Endothelial cell (in vitro differentiated cells): ENCODE measurements at regions not wholly inside any gene's neighbourhood (a gene's known extent, or its start where the extent isn't known, plus 50 kb on each side); places are given as distances from the start of the nearest gene placed in this dataset.

ENCODE experiments used
- DNase-seq: peaks from one replicate; pipeline ENCODE4 v3.0.0; 2021; ENCODE audit warnings: low spot score
- H3K27ac Mint-ChIP-seq: one replicate; pipeline ENCODE4 v1.8.0; 2021; ENCODE audit warnings: mixed read lengths, inconsistent platforms; ENCODE audit not compliant: unreplicated experiment
- H3K27me3 Mint-ChIP-seq: one replicate; pipeline ENCODE4 v1.8.0; 2021; ENCODE audit warnings: mild to moderate bottlenecking, moderate library complexity, mixed read lengths, inconsistent platforms; ENCODE audit not compliant: unreplicated experiment
- H3K36me3 Mint-ChIP-seq: one replicate; pipeline ENCODE4 v1.8.0; 2021; ENCODE audit warnings: mild to moderate bottlenecking, low read depth, mixed read lengths, inconsistent platforms; ENCODE audit not compliant: unreplicated experiment
- H3K4me1 Mint-ChIP-seq: one replicate; pipeline ENCODE4 v1.8.0; 2021; ENCODE audit warnings: mild to moderate bottlenecking, mixed read lengths, inconsistent platforms; ENCODE audit not compliant: unreplicated experiment
- H3K4me3 Mint-ChIP-seq: one replicate; pipeline ENCODE4 v1.8.0; 2021; ENCODE audit warnings: mild to moderate bottlenecking, mixed read lengths, inconsistent platforms; ENCODE audit not compliant: unreplicated experiment
- H3K9me3 Mint-ChIP-seq: one replicate; pipeline ENCODE4 v1.8.0; 2021; ENCODE audit warnings: mixed read lengths, inconsistent platforms; ENCODE audit not compliant: unreplicated experiment
- TF ChIP-seq, protein P1 (sequence below): fragments of 200-600 bp; sonication (generic); IDR thresholded peaks from one replicate; pipeline ENCODE4 v1.5.0; 2021; ENCODE audit warnings: antibody characterized with exemption; ENCODE audit not compliant: unreplicated experiment

GRCh38 chr21:28112511-28112910, 880.2 kb downstream of the LTN1 start:
- no peak for DNase-seq
- Mint-ChIP-seq H3K27ac (no peak overlapping the region), H3K27me3 (no peaks in the 10 kb centered on the region), H3K9me3 (no peaks in the 10 kb centered on the region), H3K4me1 (peaks cover 11% of the 10 kb centered on the region), H3K36me3 (no peaks in the 10 kb centered on the region), H3K4me3 (no peak overlapping the region)
- TF ChIP-seq, protein P1, sequence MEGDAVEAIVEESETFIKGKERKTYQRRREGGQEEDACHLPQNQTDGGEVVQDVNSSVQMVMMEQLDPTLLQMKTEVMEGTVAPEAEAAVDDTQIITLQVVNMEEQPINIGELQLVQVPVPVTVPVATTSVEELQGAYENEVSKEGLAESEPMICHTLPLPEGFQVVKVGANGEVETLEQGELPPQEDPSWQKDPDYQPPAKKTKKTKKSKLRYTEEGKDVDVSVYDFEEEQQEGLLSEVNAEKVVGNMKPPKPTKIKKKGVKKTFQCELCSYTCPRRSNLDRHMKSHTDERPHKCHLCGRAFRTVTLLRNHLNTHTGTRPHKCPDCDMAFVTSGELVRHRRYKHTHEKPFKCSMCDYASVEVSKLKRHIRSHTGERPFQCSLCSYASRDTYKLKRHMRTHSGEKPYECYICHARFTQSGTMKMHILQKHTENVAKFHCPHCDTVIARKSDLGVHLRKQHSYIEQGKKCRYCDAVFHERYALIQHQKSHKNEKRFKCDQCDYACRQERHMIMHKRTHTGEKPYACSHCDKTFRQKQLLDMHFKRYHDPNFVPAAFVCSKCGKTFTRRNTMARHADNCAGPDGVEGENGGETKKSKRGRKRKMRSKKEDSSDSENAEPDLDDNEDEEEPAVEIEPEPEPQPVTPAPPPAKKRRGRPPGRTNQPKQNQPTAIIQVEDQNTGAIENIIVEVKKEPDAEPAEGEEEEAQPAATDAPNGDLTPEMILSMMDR: no peak

DNA sequence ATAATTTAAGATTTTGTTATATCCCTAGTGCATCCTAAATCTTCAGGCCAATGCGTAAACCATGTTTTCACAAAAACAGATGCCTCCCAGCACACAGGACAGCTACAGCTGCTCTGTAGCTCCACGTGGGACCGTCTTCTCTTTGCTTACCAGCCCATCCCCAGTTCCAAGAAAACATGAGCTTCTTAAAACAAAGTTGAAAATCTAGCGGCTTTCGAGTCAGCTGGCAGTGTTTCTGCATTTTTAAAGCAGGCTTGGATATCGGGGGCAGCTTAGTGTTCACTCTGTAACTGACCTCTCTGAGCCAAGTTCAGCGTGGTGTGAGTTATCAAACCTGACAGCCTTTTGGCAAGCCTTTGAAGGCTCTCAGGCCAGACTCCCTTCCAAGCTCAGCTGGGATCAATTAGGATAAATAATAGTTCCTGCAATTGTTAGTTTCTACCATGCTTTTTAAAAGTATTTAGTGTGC, 881.5 kb downstream of the LTN1 start:
- no peak for DNase-seq
- Mint-ChIP-seq H3K9me3 (no peaks in the 10 kb centered on the region), H3K27me3 (no peaks in the 10 kb centered on the region), H3K36me3 (no peaks in the 10 kb centered on the region), H3K4me3 (no peak overlapping the region), H3K4me1 (peaks cover 23% of the 10 kb centered on the region), H3K27ac (no peak overlapping the region)
- TF ChIP-seq, protein P1: no peak

DNA sequence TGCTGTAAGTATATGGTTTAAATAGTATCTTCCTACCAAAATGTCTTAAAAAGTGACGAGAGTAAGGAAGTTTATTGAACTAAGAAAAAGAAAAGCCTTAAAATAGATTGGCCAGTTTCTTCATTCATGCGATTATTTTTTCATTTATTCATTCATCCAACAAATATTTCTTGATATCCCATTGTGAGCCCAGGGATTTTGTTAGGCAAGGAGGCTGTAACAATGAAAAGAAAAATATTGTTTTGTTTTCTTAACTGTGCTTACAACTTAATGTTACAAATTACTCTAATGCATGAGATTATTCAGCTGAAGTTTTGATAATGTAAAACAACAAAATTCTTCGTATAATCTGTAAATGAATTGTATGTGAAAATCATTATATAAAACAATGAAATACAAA, 882.0 kb downstream of the LTN1 start:
- Mint-ChIP-seq H3K4me3 (no peak overlapping the region), H3K36me3 (no peaks in the 10 kb centered on the region), H3K4me1 (peaks cover 24% of the 10 kb centered on the region), H3K27me3 (no peaks in the 10 kb centered on the region), H3K27ac (no peak overlapping the region), H3K9me3 (no peaks in the 10 kb centered on the region)
- DNase-seq: no peak
- TF ChIP-seq, protein P1: no peak

- TF ChIP-seq, protein P1: no peak
- DNase-seq: no peak
- no peaks in the 10 kb centered on the region for H3K36me3 Mint-ChIP-seq
- H3K4me1 Mint-ChIP-seq: peaks cover 26% of the 10 kb centered on the region
- H3K4me3 Mint-ChIP-seq: no peak overlapping the region
- H3K27ac Mint-ChIP-seq: no peak overlapping the region
- H3K9me3 Mint-ChIP-seq: no peaks in the 10 kb centered on the region
- no peaks in the 10 kb centered on the region for H3K27me3 Mint-ChIP-seq
Measured at GRCh38 chr21:28110074-28110473, 882.6 kb downstream of the LTN1 start.

DNA sequence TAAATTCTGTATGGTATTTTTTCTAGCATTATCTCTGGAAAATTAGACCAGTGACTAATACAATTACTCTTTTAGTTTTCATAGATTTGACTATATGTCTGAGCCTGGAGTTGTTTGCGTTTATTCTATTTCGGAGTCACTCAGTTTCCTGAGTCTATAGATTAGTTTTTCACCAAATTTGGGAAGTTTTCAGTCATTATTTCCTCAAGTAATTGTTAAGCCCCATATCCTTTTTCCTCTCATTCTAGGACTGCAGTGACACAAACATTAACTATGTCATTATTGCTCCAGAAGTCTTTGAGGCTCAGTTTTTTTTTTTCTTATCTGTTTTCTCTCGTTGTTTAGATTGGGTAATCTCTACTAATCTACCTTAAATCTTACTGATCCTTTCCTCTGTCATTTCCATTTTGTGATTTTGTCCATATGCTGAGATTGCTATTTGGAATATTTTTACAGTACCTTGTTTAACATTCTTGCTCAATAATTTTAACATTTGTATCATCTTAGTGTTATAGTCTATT, 886.2 kb downstream of the LTN1 start:
- no peaks in the 10 kb centered on the region for H3K27me3 Mint-ChIP-seq

More for the DNA sequence above, 886.2 kb downstream of the LTN1 start:
- Mint-ChIP-seq H3K9me3 (no peaks in the 10 kb centered on the region), H3K27ac (peak overlapping the region; percentile 97), H3K36me3 (no peaks in the 10 kb centered on the region), H3K4me3 (no peak overlapping the region), H3K4me1 (peaks cover 41% of the 10 kb centered on the region)
- DNase-seq: no peak
- TF ChIP-seq, protein P1: no peak
